CD8-positive, alpha-beta memory T cell (primary cell): ENCODE measurements at regions not wholly inside any gene's neighbourhood (a gene's known extent, or its start where the extent isn't known, plus 50 kb on each side); places are given as distances from the start of the nearest gene placed in this dataset.

ENCODE experiments used
- CTCF ChIA-PET: fragments of 350-600 bp; sonication (Branson Sonifier 250); formaldehyde crosslinking; loops from one replicate; lab custom pipeline; 2021; ENCODE audit warnings: antibody characterized with exemption; lab: Charles Lee
- POLR2A ChIA-PET: fragments of 350-600 bp; sonication (Branson Sonifier 250); formaldehyde crosslinking; loops from one replicate; lab custom pipeline; 2021; ENCODE audit warnings: antibody characterized with exemption; lab: Charles Lee
- DNase-seq, 5 donors: peaks; one replicate each; pipeline versions ENCODE4 v3.0.0 to v3.0.0-alpha.2; 2020 to 2022; ENCODE audit warnings: mixed read lengths in 1 of 5
- H3K27ac ChIP-seq: one replicate; pipeline ENCODE4 v1.7.0; 2013; ENCODE audit warnings: low read depth, mild to moderate bottlenecking, low read length, moderate library complexity
- H3K27me3 ChIP-seq: 2 replicates; pipeline ENCODE4 v1.7.0; 2013; ENCODE audit warnings: low read length, mild to moderate bottlenecking; ENCODE audit not compliant: insufficient read depth, poor library complexity, severe bottlenecking
- H3K36me3 ChIP-seq: 2 replicates; pipeline ENCODE4 v1.7.0; 2013; ENCODE audit warnings: mild to moderate bottlenecking, low read length, moderate library complexity; ENCODE audit not compliant: insufficient read depth
- H3K4me1 ChIP-seq: 2 replicates; pipeline ENCODE4 v1.7.0; 2013; ENCODE audit warnings: mild to moderate bottlenecking, low read length, moderate library complexity; ENCODE audit not compliant: insufficient read depth
- H3K4me3 ChIP-seq: 2 replicates; pipeline ENCODE4 v1.7.0; 2013; ENCODE audit warnings: mild to moderate bottlenecking, low read length
- H3K9me3 ChIP-seq: 2 replicates; pipeline ENCODE4 v1.7.0; 2013; ENCODE audit warnings: mild to moderate bottlenecking, low read length
- H3K27ac Mint-ChIP-seq, 8 donors: one replicate each; pipeline ENCODE4 v1.8.0; 2020 to 2021; ENCODE audit warnings: mixed read lengths in 8 of 8, mild to moderate bottlenecking in 6 of 8, inconsistent platforms in 3 of 8, moderate library complexity in 3 of 8
- H3K27me3 Mint-ChIP-seq, 2 donors: one replicate each; pipeline ENCODE4 v1.8.0; 2020 to 2021; ENCODE audit warnings: mixed read lengths in 2 of 2, mild to moderate bottlenecking in 1 of 2, moderate library complexity in 1 of 2
- H3K36me3 Mint-ChIP-seq, 3 donors: one replicate each; pipeline ENCODE4 v1.8.0; 2020 to 2021; ENCODE audit warnings: mixed read lengths in 3 of 3, inconsistent platforms in 1 of 3, mild to moderate bottlenecking in 1 of 3
- H3K4me1 Mint-ChIP-seq, 3 donors: one replicate each; pipeline ENCODE4 v1.8.0; 2020 to 2021; ENCODE audit warnings: mixed read lengths in 3 of 3, inconsistent platforms in 1 of 3, mild to moderate bottlenecking in 1 of 3
- H3K4me3 Mint-ChIP-seq, 7 donors: one replicate each; pipeline ENCODE4 v1.8.0; 2020 to 2021; ENCODE audit warnings: mixed read lengths in 7 of 7, mild to moderate bottlenecking in 6 of 7, moderate library complexity in 4 of 7, inconsistent platforms in 2 of 7
- H3K9me3 Mint-ChIP-seq, 5 donors: one replicate each; pipeline ENCODE4 v1.8.0; 2020 to 2022; ENCODE audit warnings: mixed read lengths in 5 of 5, mild to moderate bottlenecking in 3 of 5, moderate library complexity in 2 of 5, inconsistent platforms in 1 of 5

DNA sequence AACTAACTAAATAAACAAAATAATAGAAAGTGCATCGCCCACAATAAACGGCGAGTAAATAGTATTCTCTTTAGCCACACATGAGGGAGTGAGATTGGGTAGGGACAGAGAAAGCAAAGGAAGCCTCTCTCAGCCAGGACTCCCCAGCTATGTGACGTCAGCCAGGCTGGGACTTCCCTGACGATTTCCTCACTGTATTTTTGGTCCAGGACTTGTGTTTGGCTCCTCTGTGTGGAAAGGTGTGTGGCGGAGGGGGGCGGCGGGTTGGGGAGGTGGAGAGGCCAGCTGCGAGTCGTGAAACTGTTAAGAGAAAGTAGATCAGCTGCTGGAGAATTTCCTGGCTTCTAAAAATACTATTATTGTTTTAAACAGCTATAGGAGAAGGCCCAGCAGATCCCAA lies 1124.6 kb downstream of the AACS start:
- Histone ChIP-seq H3K27ac (no peak overlapping the region), H3K36me3 (no peaks in the 10 kb centered on the region), H3K9me3 (no peaks in the 10 kb centered on the region), H3K27me3 (no peaks in the 10 kb centered on the region), H3K4me1 (no peaks in the 10 kb centered on the region), H3K4me3 (no peak overlapping the region)
- Mint-ChIP-seq H3K9me3 (peaks cover 0 to 7% (median 4%) of the 10 kb centered on the region in 5 donors), H3K4me1 (no peaks in the 10 kb centered on the region), H3K36me3 (no peaks in the 10 kb centered on the region), H3K27ac (no peak overlapping the region), H3K27me3 (peaks cover 0 to 7% of the 10 kb centered on the region in 2 donors), H3K4me3 (no peak overlapping the region)
- DNase-seq, result no peak
- ChIA-PET CTCF (no interaction called here), POLR2A (no interaction called here)

DNA sequence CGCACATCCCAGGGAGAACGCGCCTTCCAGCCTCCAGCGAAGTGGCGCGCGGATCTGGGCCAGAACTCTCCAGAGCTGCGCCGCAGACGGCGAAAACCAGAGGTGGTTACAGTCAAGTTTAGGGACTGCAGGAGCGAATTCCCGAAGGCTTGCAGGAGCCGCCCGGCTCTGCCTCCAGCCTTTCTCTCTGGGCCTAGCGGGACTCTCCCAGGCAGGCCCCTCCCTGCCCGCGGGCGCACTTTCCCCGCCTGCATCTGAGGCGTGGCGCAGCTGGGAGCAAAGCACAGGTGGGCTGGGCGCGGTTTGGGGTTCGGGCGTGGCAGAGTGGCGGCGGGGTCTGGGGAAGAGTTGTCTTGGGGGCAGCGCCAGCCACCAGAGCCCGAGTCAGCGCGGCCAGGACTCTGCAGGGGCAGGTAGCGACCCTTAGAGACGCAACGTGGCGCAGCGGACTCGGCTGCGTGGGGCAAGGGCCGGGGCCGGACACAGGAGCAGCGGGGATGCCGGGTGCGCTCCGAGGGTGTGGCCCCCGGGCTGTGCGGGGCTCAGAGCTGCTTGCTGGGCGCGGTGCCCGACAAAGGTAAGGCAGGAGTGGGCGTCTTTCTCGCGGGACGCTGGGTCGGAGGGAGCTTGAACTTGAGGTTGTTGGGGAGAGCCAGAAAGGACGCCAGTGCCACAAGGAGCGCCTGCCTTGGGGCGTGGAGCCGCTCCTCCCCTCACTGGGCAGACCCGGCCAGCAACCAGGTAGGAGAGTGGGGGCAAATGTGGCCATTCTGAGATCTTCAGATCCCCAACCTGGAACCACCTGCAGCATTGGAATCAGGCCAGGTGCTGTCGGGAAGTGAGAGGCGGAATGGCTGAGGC lies 1126.0 kb downstream of the AACS start:
- Mint-ChIP-seq H3K4me1 (no peaks in the 10 kb centered on the region), H3K9me3 (peaks cover 0 to 9% (median 6%) of the 10 kb centered on the region in 5 donors), H3K36me3 (no peaks in the 10 kb centered on the region), H3K4me3 (no peak overlapping the region), H3K27me3 (peaks cover 0 to 7% of the 10 kb centered on the region in 2 donors), H3K27ac (no peak overlapping the region)
- H3K36me3 ChIP-seq, result no peaks in the 10 kb centered on the region
- no peak overlapping the region for H3K4me3 ChIP-seq
- no peak overlapping the region for H3K27ac ChIP-seq
- no peaks in the 10 kb centered on the region for H3K4me1 ChIP-seq
- H3K9me3 ChIP-seq, result no peaks in the 10 kb centered on the region
- no peak for DNase-seq
- ChIA-PET CTCF (no interaction called here), POLR2A (no interaction called here)
- H3K27me3 ChIP-seq, result no peaks in the 10 kb centered on the region

DNA sequence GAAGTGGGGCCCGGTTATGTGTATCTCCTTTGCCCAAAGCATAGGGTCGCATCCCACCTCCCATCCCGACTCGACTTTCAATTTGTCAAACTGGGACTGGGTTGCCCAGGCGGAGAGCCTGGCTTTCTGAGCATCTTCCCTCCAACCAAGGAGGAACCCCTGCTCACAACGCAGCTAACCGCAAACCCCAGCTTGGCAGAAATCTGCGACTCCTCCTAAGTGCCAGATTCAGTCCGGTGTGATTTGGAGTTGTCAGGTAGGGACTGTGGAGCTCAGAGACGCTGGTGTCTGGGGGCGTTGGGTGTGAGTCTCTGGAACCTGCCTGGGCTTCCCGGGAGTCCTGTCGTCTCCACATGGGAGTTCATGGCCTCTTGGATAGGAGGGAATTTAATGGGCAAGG lies 1126.7 kb downstream of the AACS start:
- DNase-seq, result no peak
- H3K27me3 ChIP-seq, result no peaks in the 10 kb centered on the region
- H3K27ac ChIP-seq, result no peak overlapping the region
- Mint-ChIP-seq H3K27ac (no peak overlapping the region), H3K27me3 (peaks cover 0 to 7% of the 10 kb centered on the region in 2 donors), H3K36me3 (no peaks in the 10 kb centered on the region), H3K9me3 (peaks cover 0 to 9% (median 5%) of the 10 kb centered on the region in 5 donors), H3K4me1 (no peaks in the 10 kb centered on the region), H3K4me3 (no peak overlapping the region)
- CTCF ChIA-PET, result no interaction called here
- no peaks in the 10 kb centered on the region for H3K9me3 ChIP-seq
- POLR2A ChIA-PET, result no interaction called here
- H3K36me3 ChIP-seq, result no peaks in the 10 kb centered on the region
- H3K4me3 ChIP-seq, result no peak overlapping the region
- H3K4me1 ChIP-seq, result no peaks in the 10 kb centered on the region

DNA sequence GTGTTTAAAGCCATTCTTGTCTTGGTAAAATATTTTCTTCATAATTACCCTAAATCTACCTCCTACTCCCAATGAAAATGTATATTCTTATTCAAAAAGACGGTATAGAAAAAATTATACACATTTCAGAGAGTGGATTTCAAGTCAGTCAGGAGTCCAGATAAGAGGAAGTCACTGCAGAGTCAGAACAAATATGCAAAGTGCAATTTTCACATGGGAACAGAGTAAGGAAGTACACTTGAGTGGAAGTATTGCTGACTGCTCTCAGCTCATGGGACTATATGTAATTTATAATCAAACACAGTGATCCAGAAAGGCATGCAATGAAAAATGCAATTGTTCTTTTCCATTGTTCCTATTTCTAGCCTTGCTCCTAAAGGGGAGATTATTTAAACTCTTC lies 1128.0 kb downstream of the AACS start:
- Mint-ChIP-seq H3K9me3 (peaks cover 0 to 9% (median 5%) of the 10 kb centered on the region in 5 donors), H3K27ac (no peak overlapping the region), H3K4me3 (no peak overlapping the region), H3K4me1 (no peaks in the 10 kb centered on the region), H3K36me3 (no peaks in the 10 kb centered on the region), H3K27me3 (peaks cover 0 to 7% of the 10 kb centered on the region in 2 donors)
- DNase-seq, result no peak
- no peaks in the 10 kb centered on the region for H3K27me3 ChIP-seq
- H3K27ac ChIP-seq, result no peak overlapping the region
- no peaks in the 10 kb centered on the region for H3K4me1 ChIP-seq
- ChIA-PET CTCF (no interaction called here), POLR2A (no interaction called here)
- no peaks in the 10 kb centered on the region for H3K36me3 ChIP-seq
- H3K4me3 ChIP-seq, result no peak overlapping the region
- no peaks in the 10 kb centered on the region for H3K9me3 ChIP-seq

DNA sequence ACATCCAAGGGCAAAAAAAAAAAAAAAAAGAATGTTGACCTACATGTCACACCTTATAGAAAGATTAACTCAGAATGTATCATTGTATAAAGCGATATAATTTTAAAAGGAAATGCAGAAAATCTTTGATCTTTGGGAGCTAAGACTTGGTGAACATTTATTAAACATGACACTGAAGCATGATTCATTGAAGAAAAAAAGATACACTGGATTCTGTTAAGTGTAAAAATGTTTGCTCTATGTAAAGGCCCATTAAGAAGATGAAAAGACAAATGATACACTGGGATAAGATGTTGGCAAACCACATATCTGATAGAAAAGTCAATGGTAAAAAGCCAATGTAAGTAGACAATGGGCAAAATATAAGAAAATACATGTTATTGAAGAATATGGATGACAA lies 1131.0 kb downstream of the AACS start:
- H3K36me3 Mint-ChIP-seq, result no peaks in the 10 kb centered on the region
- Histone ChIP-seq H3K36me3 (no peaks in the 10 kb centered on the region), H3K4me3 (no peak overlapping the region), H3K27me3 (no peaks in the 10 kb centered on the region), H3K27ac (no peak overlapping the region), H3K9me3 (no peaks in the 10 kb centered on the region), H3K4me1 (no peaks in the 10 kb centered on the region)
- peaks cover 0 to 9% (median 3%) of the 10 kb centered on the region in 5 donors for H3K9me3 Mint-ChIP-seq
- POLR2A ChIA-PET, result no interaction called here
- H3K27ac Mint-ChIP-seq, result no peak overlapping the region
- no peak overlapping the region for H3K4me3 Mint-ChIP-seq
- CTCF ChIA-PET, result no interaction called here
- no peak for DNase-seq
- H3K4me1 Mint-ChIP-seq, result no peaks in the 10 kb centered on the region
- no peaks in the 10 kb centered on the region for H3K27me3 Mint-ChIP-seq

DNA sequence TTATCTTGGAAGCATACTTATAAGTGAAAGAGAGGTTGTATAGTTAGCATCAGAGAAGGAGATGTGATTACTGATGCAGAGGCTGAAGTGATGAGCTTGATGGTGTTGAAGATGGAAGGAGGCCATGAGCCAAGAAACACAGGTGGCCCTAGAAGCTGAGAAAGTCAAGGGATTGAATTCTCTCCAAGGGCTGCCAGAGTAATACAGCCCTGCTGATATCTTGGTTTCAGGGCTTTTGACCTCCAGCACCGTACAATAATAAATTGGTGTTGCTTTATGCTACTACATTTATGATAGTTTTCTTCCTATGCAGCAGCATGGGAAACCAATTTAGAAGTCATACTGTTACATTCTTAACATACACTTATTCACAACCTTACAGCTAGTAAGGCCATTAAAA lies 1133.3 kb downstream of the AACS start:
- Histone ChIP-seq H3K9me3 (no peaks in the 10 kb centered on the region), H3K4me3 (no peak overlapping the region), H3K27ac (no peak overlapping the region), H3K4me1 (no peaks in the 10 kb centered on the region), H3K36me3 (no peaks in the 10 kb centered on the region), H3K27me3 (no peaks in the 10 kb centered on the region)
- no peak overlapping the region for H3K27ac Mint-ChIP-seq
- H3K9me3 Mint-ChIP-seq, result peaks cover 0 to 9% (median 2%) of the 10 kb centered on the region in 5 donors
- CTCF ChIA-PET, result no interaction called here
- no peak for DNase-seq
- POLR2A ChIA-PET, result no interaction called here
- no peaks in the 10 kb centered on the region for H3K36me3 Mint-ChIP-seq
- no peak overlapping the region for H3K4me3 Mint-ChIP-seq
- H3K27me3 Mint-ChIP-seq, result no peaks in the 10 kb centered on the region
- no peaks in the 10 kb centered on the region for H3K4me1 Mint-ChIP-seq

DNA sequence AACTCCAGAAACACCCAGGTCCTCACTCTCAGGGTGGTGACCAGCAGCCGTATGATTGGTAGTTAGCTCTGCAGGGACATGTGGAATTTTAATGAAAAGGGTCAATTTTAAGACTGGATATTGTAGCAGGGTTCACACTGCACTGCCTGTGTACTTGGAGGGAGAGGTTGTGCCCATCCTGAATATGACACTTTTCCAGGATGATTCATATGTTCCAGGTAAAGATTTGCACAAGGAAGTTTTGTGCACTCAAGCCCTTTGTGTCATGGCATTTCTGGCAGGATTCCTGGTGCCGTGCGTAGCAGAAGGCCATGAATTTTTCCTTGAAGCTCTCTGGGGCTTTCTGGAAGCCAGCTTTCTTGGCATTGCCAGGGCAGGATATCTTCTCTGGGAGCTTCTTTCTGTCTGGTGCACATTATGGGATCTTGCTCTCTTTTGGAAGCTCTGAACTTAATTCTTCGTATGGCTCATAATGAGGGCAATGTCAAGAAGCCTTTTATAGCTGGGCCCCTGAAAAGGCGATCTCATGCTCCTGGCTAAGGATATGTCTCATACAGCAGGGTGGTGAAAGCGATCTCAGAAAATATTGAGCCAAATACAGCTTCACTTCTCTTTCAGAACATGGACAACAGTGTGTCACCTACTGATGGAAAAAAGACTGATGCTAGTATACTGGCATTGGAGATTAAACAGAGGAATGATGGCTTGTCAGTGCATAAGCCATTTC lies 1133.9 kb downstream of the AACS start:
- H3K4me1 ChIP-seq, result no peaks in the 10 kb centered on the region
- Mint-ChIP-seq H3K36me3 (no peaks in the 10 kb centered on the region), H3K27me3 (no peaks in the 10 kb centered on the region), H3K4me1 (no peaks in the 10 kb centered on the region), H3K4me3 (no peak overlapping the region), H3K27ac (no peak overlapping the region), H3K9me3 (peaks cover 0 to 6% (median 2%) of the 10 kb centered on the region in 5 donors)
- DNase-seq, result no peak
- no peaks in the 10 kb centered on the region for H3K27me3 ChIP-seq
- ChIA-PET CTCF (no interaction called here), POLR2A (no interaction called here)
- no peak overlapping the region for H3K4me3 ChIP-seq
- no peak overlapping the region for H3K27ac ChIP-seq
- no peaks in the 10 kb centered on the region for H3K9me3 ChIP-seq
- no peaks in the 10 kb centered on the region for H3K36me3 ChIP-seq

DNA sequence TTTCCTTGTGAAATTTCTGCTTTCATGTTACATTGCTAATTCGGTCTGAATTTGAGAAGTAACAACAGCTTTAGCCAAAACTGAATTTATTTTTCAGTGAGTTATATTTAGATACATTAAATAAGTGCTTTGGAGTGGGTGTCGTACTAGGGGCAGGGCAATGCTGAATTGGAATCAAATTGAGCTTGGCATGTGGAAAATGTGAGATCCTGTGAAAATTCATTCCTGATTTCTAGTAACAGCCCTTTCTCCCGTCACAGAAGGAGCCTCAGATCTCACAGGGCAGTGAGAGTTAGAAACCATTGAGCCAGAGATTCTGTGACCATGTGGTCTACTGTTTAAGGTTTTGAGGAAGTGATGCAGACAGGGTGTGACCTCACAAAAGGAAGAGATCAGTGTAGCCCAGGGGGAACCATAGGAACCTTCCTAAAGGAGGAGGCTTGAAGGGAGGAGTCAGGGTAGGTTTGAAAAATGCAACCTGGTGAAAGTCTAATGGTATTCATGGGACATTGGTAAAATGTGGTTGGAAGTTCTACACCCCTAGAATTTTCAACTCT lies 1136.8 kb downstream of the AACS start:
- Mint-ChIP-seq H3K27ac (no peak overlapping the region), H3K27me3 (peaks cover 0 to 2% of the 10 kb centered on the region in 2 donors), H3K36me3 (no peaks in the 10 kb centered on the region), H3K9me3 (peaks cover 0 to 4% (median 2%) of the 10 kb centered on the region in 5 donors), H3K4me1 (no peaks in the 10 kb centered on the region), H3K4me3 (no peak overlapping the region)
- no peaks in the 10 kb centered on the region for H3K9me3 ChIP-seq
- no peak overlapping the region for H3K4me3 ChIP-seq
- no peaks in the 10 kb centered on the region for H3K27me3 ChIP-seq
- no peaks in the 10 kb centered on the region for H3K36me3 ChIP-seq
- H3K27ac ChIP-seq, result no peak overlapping the region
- DNase-seq, result no peak
- ChIA-PET POLR2A (no interaction called here), CTCF (no interaction called here)
- no peaks in the 10 kb centered on the region for H3K4me1 ChIP-seq
